ENCODE measurements at regions not wholly inside any gene's neighbourhood (a gene's known extent, or its start where the extent isn't known, plus 50 kb on each side); places are given as distances from the start of the nearest gene placed in this dataset.

GRCh38 chr13:51167393-51168191, 54.6 kb upstream of the FAM124A start:
- Histone ChIP-seq H2AFZ (ENCODE audit: low read depth, low read length) (no peak overlapping the region), H3K9me3 (replicated peaks; ENCODE audit: control insufficient read depth, insufficient read depth, low read length) (no peaks in the 10 kb centered on the region), H3K79me2 (ENCODE audit: control insufficient read depth, insufficient read depth, low read length) (no peaks in the 10 kb centered on the region), H3K4me1 (ENCODE audit: control insufficient read depth, extremely low read depth, insufficient read depth, low read length) (no peaks in the 10 kb centered on the region), H3K4me3 (replicated peaks in 1 of 3; ENCODE audit: insufficient read depth in 1 of 3, low read depth in 1 of 3, low read length in 3 of 3) (no peak overlapping the region), H3K27ac (ENCODE audit: insufficient read depth, low read depth, low read length) (no peak overlapping the region), H4K20me1 (replicated peaks; ENCODE audit: control insufficient read depth, extremely low read depth, insufficient read depth, low read length) (no peaks in the 10 kb centered on the region), H3K4me2 (ENCODE audit: insufficient read depth, low read length) (no peak overlapping the region), H3K27me3 (ENCODE audit: control insufficient read depth in 2 of 2, insufficient read depth in 2 of 2, low read length in 2 of 2) (peaks cover 3 to 5% of the 10 kb centered on the region in 2 experiments), H3K9me1 (replicated peaks; ENCODE audit: control insufficient read depth, extremely low read depth, insufficient read depth, low read length) (no peaks in the 10 kb centered on the region), H3K9ac (replicated peaks; ENCODE audit: extremely low read depth, insufficient read depth, low read length) (no peak overlapping the region), H3K36me3 (ENCODE audit: control insufficient read depth in 2 of 2, extremely low read depth in 1 of 2, insufficient read depth in 2 of 2, low read length in 2 of 2) (no peaks in the 10 kb centered on the region)
- dilution Hi-C loops (cut with MboI; ENCODE audit: extremely low pct_ligation_motif_present, low sequenced_read_pairs) = no loop called here
- FAIRE-seq (no peak), DNase-seq (ENCODE audit: low read depth, low spot score) (no peak)
- TF ChIP-seq POLR2AphosphoS5 (IDR thresholded peaks at IDR 0.05; ENCODE audit: insufficient read depth, low read depth, low read length) (no peak), GATA2 (IDR thresholded peaks at IDR 0.05; ENCODE audit: insufficient read depth, insufficient read length, low read depth, low read length) (no peak), FOS (IDR thresholded peaks at IDR 0.05; ENCODE audit: borderline replicate concordance, insufficient read depth, low read length) (no peak), POLR2A (IDR thresholded peaks at IDR 0.05; ENCODE audit: low read depth, low read length) (no peak), EZH2 (IDR thresholded peaks at IDR 0.05; ENCODE audit: borderline replicate concordance, low read depth, low read length, severe bottlenecking) (no peak), MYC (IDR thresholded peaks at IDR 0.05; ENCODE audit: low read depth, low read length) (no peak), JUN (IDR thresholded peaks at IDR 0.05; ENCODE audit: borderline replicate concordance, insufficient read depth, insufficient read length, low read depth) (no peak)
- TF ChIP-seq, protein P1, sequence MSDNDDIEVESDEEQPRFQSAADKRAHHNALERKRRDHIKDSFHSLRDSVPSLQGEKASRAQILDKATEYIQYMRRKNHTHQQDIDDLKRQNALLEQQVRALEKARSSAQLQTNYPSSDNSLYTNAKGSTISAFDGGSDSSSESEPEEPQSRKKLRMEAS (IDR thresholded peaks at IDR 0.05; ENCODE audit: insufficient read depth, insufficient read length) = no peak
- TF ChIP-seq, protein P2, sequence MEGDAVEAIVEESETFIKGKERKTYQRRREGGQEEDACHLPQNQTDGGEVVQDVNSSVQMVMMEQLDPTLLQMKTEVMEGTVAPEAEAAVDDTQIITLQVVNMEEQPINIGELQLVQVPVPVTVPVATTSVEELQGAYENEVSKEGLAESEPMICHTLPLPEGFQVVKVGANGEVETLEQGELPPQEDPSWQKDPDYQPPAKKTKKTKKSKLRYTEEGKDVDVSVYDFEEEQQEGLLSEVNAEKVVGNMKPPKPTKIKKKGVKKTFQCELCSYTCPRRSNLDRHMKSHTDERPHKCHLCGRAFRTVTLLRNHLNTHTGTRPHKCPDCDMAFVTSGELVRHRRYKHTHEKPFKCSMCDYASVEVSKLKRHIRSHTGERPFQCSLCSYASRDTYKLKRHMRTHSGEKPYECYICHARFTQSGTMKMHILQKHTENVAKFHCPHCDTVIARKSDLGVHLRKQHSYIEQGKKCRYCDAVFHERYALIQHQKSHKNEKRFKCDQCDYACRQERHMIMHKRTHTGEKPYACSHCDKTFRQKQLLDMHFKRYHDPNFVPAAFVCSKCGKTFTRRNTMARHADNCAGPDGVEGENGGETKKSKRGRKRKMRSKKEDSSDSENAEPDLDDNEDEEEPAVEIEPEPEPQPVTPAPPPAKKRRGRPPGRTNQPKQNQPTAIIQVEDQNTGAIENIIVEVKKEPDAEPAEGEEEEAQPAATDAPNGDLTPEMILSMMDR (IDR thresholded peaks at IDR 0.05; ENCODE audit: extremely low read depth in 1 of 2, insufficient read depth in 1 of 2, low read depth in 1 of 2, low read length in 2 of 2) = no peak
- ChIA-PET POLR2A (no interaction called here), CTCF (interaction anchor here (1.4 kb wide), 1 partner anchor 119 kb away, joined by 4 read pairs; no protein-coding TSS in a partner anchor)
- intact Hi-C loops (cut with micrococcal nuclease) = no loop called here
- no TSS peak for BruUV-seq (replicated peaks)

Data from endothelial cell of umbilical vein (primary cell).